ENCODE measurements at regions not wholly inside any gene's neighbourhood (a gene's known extent, or its start where the extent isn't known, plus 50 kb on each side); places are given as distances from the start of the nearest gene placed in this dataset.
"Not testable (repeated sequence)": the region's sequence is repeated elsewhere in the genome, so short reads cannot be mapped to it uniquely, and the experiment has no call there.

- peak; percentile 14 for DNase-seq (ENCODE audit: low spot score)
Measured at GRCh38 chr9:62837254-62837911, 1647.5 kb downstream of the SPATA31A7 start.

- DNase-seq (ENCODE audit: low spot score): peak; percentile 87
Measured at GRCh38 chr9:62838024-62838718, 1648.3 kb downstream of the SPATA31A7 start.

- DNase-seq (ENCODE audit: low spot score): not testable (repeated sequence)
Measured at GRCh38 chr9:62839168-62839567, 1649.3 kb downstream of the SPATA31A7 start.

GRCh38 chr9:62843145-62843544 is 1653.3 kb downstream of the SPATA31A7 start:
- DNase-seq (ENCODE audit: low spot score): not testable (repeated sequence)

- not testable (repeated sequence) for DNase-seq (ENCODE audit: low spot score)
Measured at GRCh38 chr9:62843706-62844290, 1654.0 kb downstream of the SPATA31A7 start.

GRCh38 chr9:62844681-62845185 is 1654.9 kb downstream of the SPATA31A7 start:
- DNase-seq (ENCODE audit: low spot score): not testable (repeated sequence)

GRCh38 chr9:62848258-62848657 is 1658.4 kb downstream of the SPATA31A7 start:
- not testable (repeated sequence) for DNase-seq (ENCODE audit: low spot score)

GRCh38 chr9:62849991-62850390 is 1660.2 kb downstream of the SPATA31A7 start:
- DNase-seq (ENCODE audit: low spot score): not testable (repeated sequence)

- not testable (repeated sequence) for DNase-seq (ENCODE audit: low spot score)
Measured at GRCh38 chr9:62857280-62857679, 1667.4 kb downstream of the SPATA31A7 start.

GRCh38 chr9:62858240-62858639 is 1668.4 kb downstream of the SPATA31A7 start:
- DNase-seq (ENCODE audit: low spot score): not testable (repeated sequence)

GRCh38 chr9:62860939-62861860 is 1671.4 kb downstream of the SPATA31A7 start:
- not testable (repeated sequence) for DNase-seq (ENCODE audit: low spot score)

- DNase-seq (ENCODE audit: low spot score): not testable (repeated sequence)
Measured at GRCh38 chr9:62862180-62862579, 1672.3 kb downstream of the SPATA31A7 start.

GRCh38 chr9:62863319-62863718 is 1673.5 kb downstream of the SPATA31A7 start:
- DNase-seq (ENCODE audit: low spot score): not testable (repeated sequence)

GRCh38 chr9:62863867-62864266 is 1674.0 kb downstream of the SPATA31A7 start:
- not testable (repeated sequence) for DNase-seq (ENCODE audit: low spot score)

- DNase-seq (ENCODE audit: low spot score): not testable (repeated sequence)
Measured at GRCh38 chr9:62864481-62865469, 1674.9 kb downstream of the SPATA31A7 start.

GRCh38 chr9:62869061-62869460 is 1679.2 kb downstream of the SPATA31A7 start:
- DNase-seq (ENCODE audit: low spot score): not testable (repeated sequence)

GRCh38 chr9:62871765-62872164 is 1681.9 kb downstream of the SPATA31A7 start:
- DNase-seq (ENCODE audit: low spot score): not testable (repeated sequence)

GRCh38 chr9:62874213-62874612 is 1684.4 kb downstream of the SPATA31A7 start:
- DNase-seq (ENCODE audit: low spot score): not testable (repeated sequence)

GRCh38 chr9:62874745-62875599 is 1685.1 kb downstream of the SPATA31A7 start:
- DNase-seq (ENCODE audit: low spot score): not testable (repeated sequence)

Measured in cerebellar cortex (tissue), 1 donor.